D721Med (cell line): ENCODE measurements at regions not wholly inside any gene's neighbourhood (a gene's known extent, or its start where the extent isn't known, plus 50 kb on each side); places are given as distances from the start of the nearest gene placed in this dataset.
"Not testable (repeated sequence)": the region's sequence is repeated elsewhere in the genome, so short reads cannot be mapped to it uniquely, and the experiment has no call there.

Experiments
- DNase-seq: peaks from one replicate; pipeline ENCODE4 v3.0.0; 2011; ENCODE audit warnings: low spot score; ENCODE audit not compliant: insufficient read length
- FAIRE-seq: peaks from 2 replicates; lab custom pipeline; 2011; peaks lifted over from hg19 to GRCh38; lab: Jason Lieb, UNC
- CTCF ChIP-seq: IDR thresholded peaks from 2 replicates; pipeline ENCODE4 v1.5.1; 2012; ENCODE audit warnings: mild to moderate bottlenecking, control low read depth; ENCODE audit not compliant: insufficient read depth; ENCODE audit errors: missing control alignments

- DNase-seq (no peak), FAIRE-seq (no peak)
- TF ChIP-seq CTCF = no peak
Measured at GRCh38 chr18:66226782-66227181, 377.1 kb downstream of the CDH19 start.

- DNase-seq, FAIRE-seq: not testable (repeated sequence)
Measured at GRCh38 chr18:66223317-66223716, 380.6 kb downstream of the CDH19 start.

- no peak for TF ChIP-seq CTCF
- no peak for FAIRE-seq
- DNase-seq = no peak
Measured at GRCh38 chr18:66222174-66222573, 381.7 kb downstream of the CDH19 start.

GRCh38 chr18:66219817-66220216, 384.1 kb downstream of the CDH19 start:
- no peak for FAIRE-seq
- DNase-seq = no peak
- TF ChIP-seq CTCF = no peak

GRCh38 chr18:66211749-66212148, 392.1 kb downstream of the CDH19 start:
- DNase-seq = no peak
- peak; percentile 100 for FAIRE-seq

DNA sequence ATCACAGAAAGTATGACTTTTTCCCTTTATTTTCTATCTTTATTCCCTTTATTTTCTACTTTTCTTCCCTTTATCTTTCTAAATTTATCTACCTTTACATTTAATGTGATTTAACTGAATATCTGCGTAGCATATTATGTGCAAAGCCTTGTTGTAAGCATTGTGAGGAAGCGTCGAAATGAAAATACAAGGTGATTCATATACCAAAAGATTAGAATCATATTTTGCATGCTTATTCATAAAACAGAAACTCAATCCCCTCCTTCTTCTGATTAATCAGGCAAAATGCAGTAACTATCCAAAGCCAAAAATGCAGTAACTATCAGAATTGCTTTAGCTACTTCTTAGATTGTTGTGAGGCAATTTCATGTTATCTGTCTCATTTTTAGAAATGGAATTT, 393.0 kb downstream of the CDH19 start:
- TF ChIP-seq CTCF = no peak
- DNase-seq (no peak), FAIRE-seq (no peak)

More at GRCh38 chr18:66211749-66212148, 392.1 kb downstream of the CDH19 start:
- peak; percentile 29 for TF ChIP-seq CTCF

DNA sequence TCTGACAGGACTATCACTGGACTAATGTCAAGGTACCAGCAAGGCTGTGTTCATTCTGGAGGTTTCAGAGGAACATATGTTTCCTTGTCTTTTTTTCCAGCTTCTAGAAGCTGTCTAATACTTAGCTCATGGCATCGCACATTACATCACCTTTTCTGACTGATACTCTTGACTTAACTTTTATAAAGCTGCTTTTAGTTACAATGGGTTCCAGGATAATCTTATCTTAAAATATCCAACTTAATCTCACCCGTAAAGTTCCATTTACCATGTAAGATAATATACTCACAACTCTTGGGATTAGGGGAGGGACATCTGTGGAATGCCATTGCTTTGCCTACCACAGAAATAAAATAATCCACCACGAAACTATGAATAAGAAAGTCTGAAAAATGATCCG, 394.2 kb downstream of the CDH19 start:
- TF ChIP-seq CTCF = no peak
- DNase-seq = no peak
- peak; percentile 100 for FAIRE-seq

- no peak for TF ChIP-seq CTCF
- FAIRE-seq (peak; percentile 98), DNase-seq (no peak)
Measured at GRCh38 chr18:66196805-66197204, 407.1 kb downstream of the CDH19 start.
